Fibroblast of the aortic adventitia (primary cell): ENCODE measurements at regions not wholly inside any gene's neighbourhood (a gene's known extent, or its start where the extent isn't known, plus 50 kb on each side); places are given as distances from the start of the nearest gene placed in this dataset.

Source experiments
- DNase-seq: peaks from one replicate; pipeline ENCODE4 v3.0.0-alpha.2; 2010; ENCODE audit warnings: low read depth
- H3K4me3 ChIP-seq: 2 replicates; pipeline ENCODE4 v1.5.1; 2011; ENCODE audit warnings: low read depth, mild to moderate bottlenecking, control low read depth, low read length, moderate library complexity
- TF ChIP-seq, protein P1 (sequence below): IDR thresholded peaks from 2 replicates; pipeline ENCODE4 v1.5.1; 2011; ENCODE audit warnings: mild to moderate bottlenecking, low read length, control low read depth, inconsistent platforms; ENCODE audit not compliant: insufficient read depth

DNA sequence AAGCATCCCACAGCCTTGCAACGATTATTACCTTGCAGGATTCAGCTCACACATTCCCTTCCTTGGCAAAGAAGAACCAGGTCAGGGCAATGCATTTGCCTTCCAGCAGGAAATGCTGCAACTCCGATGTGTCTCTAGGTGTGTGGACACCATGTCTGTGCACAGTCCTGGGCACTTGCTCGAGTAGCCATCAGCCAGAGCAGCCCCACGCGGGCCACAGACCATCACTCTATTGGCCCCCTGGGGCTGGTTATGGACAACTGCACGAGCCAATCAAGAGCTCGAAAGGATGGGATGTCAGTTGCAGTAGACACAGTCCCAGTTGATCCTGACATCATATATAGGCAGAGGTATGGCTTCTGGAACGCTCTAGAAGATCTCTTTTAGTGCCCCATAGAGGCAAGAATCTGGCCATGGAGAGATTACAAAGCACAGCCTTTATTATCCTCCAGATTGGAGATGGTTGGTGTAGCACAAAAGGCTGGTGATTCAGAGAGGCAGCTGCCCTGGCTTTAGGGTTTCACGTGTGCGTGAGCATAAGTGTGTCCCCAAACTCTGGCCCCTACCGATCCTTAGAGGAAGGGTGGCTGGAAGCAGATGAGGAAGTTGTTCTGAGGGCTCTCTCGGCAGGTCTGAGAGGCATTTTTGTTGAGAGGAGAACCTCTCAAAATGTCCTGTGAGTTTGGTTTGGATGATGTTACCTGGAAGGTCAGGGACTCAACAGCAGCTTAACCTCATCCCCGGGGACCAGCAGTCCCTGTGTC, 403.8 kb downstream of the SEC14L1 start:
- DNase-seq = no peak
- TF ChIP-seq, protein P1, sequence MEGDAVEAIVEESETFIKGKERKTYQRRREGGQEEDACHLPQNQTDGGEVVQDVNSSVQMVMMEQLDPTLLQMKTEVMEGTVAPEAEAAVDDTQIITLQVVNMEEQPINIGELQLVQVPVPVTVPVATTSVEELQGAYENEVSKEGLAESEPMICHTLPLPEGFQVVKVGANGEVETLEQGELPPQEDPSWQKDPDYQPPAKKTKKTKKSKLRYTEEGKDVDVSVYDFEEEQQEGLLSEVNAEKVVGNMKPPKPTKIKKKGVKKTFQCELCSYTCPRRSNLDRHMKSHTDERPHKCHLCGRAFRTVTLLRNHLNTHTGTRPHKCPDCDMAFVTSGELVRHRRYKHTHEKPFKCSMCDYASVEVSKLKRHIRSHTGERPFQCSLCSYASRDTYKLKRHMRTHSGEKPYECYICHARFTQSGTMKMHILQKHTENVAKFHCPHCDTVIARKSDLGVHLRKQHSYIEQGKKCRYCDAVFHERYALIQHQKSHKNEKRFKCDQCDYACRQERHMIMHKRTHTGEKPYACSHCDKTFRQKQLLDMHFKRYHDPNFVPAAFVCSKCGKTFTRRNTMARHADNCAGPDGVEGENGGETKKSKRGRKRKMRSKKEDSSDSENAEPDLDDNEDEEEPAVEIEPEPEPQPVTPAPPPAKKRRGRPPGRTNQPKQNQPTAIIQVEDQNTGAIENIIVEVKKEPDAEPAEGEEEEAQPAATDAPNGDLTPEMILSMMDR = no peak
- H3K4me3 ChIP-seq = no peak overlapping the region

DNA sequence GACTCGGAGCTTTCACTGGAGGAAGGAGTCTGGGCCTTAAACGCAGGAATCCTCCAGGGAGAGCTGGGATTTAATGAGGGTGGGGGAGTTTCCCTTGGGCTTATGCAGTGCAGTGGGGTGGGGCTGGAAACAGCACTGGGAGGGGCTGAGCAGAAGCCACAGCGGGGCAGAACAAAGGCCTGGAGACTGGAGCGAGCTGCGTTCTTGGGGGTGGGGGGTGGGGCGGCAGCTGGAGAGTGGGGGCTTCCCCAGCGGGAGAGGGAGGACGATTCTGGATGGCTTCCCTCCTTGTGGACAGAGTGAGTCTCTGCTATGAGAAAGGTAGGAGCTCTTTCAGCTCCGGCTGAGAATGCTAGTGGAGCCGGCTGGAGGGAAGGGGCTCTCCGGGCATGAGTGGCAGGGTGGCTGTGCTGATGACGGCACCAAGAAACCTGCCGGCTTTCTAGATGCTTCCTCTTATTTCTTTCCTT, 406.0 kb downstream of the SEC14L1 start:
- H3K4me3 ChIP-seq = no peak overlapping the region
- DNase-seq = no peak
- TF ChIP-seq, protein P1 = no peak

DNA sequence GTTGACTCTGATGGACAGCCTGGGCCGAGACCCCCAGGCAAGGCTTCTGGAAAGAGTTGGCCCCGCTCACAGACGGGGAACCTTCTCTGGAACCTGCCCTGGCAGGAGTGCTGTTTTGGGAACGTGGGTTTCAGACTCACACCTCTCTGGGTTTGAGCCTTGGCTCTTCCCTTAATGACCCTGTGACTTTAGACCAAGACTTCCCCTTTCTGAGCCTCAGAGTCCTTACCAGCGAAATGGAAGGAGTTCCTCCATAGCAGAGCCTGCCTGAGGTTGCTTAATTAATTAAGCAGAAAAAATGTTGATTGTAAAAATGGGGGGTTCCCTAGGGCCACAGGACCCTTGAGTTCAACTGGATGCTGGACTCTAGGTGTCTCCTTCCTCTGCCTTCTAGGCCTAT, 408.2 kb downstream of the SEC14L1 start:
- TF ChIP-seq, protein P1 = no peak
- no peak for DNase-seq
- H3K4me3 ChIP-seq = no peak overlapping the region

DNA sequence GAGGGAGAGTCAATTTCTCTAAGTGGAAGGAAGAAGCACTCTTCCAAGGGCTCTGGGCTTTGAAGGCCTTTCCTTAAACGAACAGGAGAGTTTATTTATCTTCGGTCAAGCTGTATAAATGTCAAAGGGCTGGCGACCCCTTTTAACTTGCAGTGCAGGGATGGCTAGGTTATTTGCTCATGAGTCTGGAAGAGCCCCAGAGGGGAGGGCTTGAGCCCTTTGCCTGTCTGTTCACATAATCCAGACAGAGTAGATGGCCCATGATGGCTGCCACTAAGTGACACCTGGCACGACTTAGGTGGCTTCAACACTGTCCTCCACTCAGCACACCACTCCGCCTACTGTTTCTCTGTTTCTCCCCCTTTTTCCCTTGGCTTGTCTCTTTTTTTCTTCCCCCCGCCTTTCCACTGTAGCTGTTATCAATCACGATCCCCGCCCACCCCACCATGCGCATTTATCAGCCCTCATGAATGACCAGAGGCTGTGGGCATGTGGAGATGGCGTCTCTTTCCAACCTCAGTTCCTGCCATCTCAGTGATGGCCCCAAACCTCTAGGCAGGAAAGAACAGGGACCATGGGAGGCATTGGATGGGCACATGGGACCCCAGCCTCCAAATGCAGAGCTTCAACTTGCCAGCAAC, 408.7 kb upstream of the TNRC6C start:
- no peak overlapping the region for H3K4me3 ChIP-seq
- DNase-seq = no peak
- TF ChIP-seq, protein P1 = no peak

DNA sequence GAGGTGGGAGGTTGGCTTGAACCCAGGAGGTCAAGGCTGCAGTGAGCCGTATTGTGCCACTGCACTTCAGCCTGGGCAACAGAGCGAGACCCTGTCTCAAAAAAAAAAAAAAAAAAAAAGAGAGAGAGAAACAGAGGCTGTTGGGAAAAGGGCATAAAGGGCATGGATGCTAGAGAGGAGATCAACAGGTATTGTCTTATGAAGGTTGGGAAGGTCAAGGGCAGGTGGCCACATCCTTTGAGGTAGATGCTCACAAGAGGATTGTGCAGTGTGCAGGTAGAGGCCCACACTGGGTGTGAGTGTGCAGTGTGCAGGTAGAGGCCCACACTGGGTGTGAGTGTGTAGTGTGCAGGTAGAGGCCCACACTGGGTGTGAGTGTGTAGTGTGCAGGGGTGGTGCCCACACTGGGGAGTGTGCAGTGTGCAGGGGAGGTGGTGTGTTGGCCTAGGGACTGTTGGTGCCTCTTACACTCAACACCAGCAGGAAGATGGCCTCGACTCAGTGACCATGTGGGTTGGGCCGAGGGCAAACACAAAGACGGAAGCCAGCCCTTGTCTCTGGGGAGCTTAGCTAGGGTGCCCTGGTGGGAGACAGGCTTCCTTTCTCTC, 404.9 kb upstream of the TNRC6C start:
- no peak for DNase-seq
- TF ChIP-seq, protein P1 = no peak
- H3K4me3 ChIP-seq = no peak overlapping the region

DNA sequence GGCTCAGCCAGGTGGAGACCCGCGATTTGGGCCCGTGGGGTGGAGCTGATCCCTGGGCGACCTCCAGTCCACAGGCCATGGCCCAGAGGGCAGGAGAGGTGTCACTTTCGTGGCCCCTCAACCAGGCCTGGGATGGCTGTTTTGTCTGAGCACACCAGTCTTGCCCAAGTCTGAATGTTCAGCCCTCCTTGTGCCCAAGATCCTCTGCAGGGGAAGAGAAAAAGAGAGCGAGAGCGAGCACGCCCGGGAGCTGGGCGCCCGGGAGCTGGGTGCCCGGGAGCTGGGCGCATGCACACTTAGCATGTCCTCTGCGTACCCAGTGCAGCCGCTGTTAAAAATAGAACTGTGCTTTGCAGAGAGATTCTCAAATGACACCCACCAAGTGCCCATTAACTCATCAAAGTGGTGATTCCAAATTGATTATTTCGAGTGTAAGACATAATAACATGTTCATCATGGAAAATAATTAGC, 403.3 kb upstream of the TNRC6C start:
- DNase-seq = no peak
- TF ChIP-seq, protein P1 = no peak
- H3K4me3 ChIP-seq = no peak overlapping the region
